WI38 (cell line): ENCODE measurements at regions not wholly inside any gene's neighbourhood (a gene's known extent, or its start where the extent isn't known, plus 50 kb on each side); places are given as distances from the start of the nearest gene placed in this dataset.

Source experiments
- H3K4me3 ChIP-seq: 2 replicates; pipeline ENCODE4 v1.5.1; 2011; ENCODE audit warnings: low read depth, mild to moderate bottlenecking, control low read depth, low read length
- TF ChIP-seq, protein P1 (sequence below): IDR thresholded peaks from 2 replicates; pipeline ENCODE4 v1.5.1; 2012; ENCODE audit warnings: low read depth, mild to moderate bottlenecking, control low read depth, low read length

DNA sequence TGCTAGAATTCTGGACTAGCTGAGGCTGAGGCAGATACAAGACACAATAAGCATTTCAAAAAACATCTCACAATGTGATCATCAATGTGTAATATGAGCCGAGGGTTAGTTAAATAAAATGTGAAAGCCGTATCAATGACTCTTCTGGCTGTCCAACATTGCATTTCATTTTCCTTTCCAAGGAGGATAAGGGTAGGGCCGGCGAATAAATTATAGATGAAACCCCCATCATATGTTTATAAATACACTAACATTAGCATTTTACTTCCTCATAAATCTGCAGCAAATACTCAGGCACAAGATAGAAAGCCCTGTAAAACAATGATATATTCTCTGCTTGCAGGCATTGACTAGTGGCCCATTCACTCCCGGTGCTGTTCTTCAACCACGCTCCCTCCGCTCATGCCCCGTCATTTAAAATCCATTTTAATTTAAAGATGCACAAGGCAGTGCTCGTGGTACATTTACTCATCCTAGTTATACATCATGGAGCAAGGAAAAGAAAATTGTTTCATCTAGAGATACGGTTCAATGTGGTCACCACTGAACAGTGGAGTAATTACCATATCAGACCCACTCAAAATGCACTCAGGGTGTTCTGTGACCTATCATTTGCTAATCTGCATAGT, 59.9 kb upstream of the RCN1 start:
- no peak overlapping the region for H3K4me3 ChIP-seq
- TF ChIP-seq, protein P1, sequence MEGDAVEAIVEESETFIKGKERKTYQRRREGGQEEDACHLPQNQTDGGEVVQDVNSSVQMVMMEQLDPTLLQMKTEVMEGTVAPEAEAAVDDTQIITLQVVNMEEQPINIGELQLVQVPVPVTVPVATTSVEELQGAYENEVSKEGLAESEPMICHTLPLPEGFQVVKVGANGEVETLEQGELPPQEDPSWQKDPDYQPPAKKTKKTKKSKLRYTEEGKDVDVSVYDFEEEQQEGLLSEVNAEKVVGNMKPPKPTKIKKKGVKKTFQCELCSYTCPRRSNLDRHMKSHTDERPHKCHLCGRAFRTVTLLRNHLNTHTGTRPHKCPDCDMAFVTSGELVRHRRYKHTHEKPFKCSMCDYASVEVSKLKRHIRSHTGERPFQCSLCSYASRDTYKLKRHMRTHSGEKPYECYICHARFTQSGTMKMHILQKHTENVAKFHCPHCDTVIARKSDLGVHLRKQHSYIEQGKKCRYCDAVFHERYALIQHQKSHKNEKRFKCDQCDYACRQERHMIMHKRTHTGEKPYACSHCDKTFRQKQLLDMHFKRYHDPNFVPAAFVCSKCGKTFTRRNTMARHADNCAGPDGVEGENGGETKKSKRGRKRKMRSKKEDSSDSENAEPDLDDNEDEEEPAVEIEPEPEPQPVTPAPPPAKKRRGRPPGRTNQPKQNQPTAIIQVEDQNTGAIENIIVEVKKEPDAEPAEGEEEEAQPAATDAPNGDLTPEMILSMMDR: no peak

DNA sequence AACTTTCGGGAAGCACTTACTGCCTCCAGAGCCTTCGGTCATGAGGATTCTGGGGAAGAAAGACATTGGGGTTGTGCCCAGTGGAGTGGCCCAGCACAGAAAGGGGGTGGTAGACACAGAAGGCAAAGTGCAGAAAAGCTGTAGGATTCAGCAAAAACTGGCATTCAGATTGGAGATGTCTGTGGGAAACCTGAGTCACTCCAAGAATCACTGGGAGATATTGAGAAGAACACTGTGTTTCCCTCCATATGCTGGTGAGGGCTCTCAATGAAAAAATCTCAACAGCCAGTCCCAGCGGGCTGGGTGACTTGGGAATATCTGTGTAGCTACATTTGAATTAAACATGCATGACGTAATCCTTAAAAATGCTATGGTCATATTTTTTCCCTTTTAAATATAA, 61.2 kb upstream of the RCN1 start:
- no peak overlapping the region for H3K4me3 ChIP-seq
- TF ChIP-seq, protein P1: no peak

DNA sequence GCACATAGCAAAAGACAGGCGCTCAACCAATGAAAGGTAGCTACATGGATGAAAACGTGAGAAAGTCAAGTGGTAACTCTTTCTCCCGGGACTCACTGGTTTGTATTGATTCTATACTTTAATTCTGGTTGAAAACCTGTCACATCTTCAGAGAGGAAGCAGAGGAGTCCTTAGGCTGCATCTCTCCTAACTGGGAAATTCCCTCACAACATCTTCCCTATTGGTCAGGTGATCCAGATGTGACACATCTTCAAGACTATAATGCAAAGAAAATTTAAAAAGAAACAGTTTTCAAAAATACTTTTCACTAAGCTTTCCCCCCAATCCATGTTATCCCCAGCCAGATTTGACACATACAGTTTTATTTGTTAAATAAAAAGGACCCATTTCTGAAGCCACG, 62.7 kb upstream of the RCN1 start:
- no peak overlapping the region for H3K4me3 ChIP-seq
- TF ChIP-seq, protein P1: no peak

DNA sequence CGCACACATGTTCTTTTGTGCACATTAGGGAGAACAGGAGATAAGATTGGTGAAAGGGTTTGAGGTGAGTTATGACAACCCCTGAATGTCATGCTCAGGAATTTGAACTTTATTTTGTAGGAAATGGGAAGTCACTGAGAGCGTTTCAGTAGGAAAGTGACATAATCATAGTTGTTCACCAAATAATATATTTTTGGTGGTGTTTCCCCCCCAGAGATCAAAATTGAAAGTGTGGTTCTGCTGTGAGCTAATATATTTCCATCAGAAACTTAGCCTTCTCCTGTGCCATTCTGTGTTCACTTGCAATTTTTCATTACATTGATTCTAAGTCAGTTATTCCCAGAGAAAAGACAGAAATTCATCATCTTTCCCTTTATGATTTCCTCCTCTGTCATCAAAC, 64.1 kb upstream of the RCN1 start:
- TF ChIP-seq, protein P1: no peak

DNA sequence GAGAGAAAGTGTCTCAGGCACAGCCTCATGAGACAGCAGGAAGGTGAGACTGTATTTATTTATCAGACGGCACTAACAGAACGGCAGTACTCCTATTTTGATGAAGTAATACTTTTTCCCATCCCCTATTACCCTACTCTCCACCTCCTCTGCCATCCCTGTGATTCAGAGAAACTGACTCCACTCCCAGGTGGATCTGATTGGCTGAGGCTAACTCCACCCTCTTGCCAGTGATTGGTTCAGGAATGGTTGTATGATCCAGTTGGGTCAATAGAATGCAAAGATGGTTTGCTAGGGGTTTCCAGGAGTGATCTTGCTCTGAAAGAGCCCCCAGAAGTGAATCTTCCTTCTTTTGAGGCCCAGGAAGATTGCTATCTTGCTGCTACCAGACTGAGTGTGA, 65.9 kb upstream of the RCN1 start:
- TF ChIP-seq, protein P1: no peak
- no peak overlapping the region for H3K4me3 ChIP-seq

More for the DNA sequence above, 64.1 kb upstream of the RCN1 start:
- H3K4me3 ChIP-seq: no peak overlapping the region

DNA sequence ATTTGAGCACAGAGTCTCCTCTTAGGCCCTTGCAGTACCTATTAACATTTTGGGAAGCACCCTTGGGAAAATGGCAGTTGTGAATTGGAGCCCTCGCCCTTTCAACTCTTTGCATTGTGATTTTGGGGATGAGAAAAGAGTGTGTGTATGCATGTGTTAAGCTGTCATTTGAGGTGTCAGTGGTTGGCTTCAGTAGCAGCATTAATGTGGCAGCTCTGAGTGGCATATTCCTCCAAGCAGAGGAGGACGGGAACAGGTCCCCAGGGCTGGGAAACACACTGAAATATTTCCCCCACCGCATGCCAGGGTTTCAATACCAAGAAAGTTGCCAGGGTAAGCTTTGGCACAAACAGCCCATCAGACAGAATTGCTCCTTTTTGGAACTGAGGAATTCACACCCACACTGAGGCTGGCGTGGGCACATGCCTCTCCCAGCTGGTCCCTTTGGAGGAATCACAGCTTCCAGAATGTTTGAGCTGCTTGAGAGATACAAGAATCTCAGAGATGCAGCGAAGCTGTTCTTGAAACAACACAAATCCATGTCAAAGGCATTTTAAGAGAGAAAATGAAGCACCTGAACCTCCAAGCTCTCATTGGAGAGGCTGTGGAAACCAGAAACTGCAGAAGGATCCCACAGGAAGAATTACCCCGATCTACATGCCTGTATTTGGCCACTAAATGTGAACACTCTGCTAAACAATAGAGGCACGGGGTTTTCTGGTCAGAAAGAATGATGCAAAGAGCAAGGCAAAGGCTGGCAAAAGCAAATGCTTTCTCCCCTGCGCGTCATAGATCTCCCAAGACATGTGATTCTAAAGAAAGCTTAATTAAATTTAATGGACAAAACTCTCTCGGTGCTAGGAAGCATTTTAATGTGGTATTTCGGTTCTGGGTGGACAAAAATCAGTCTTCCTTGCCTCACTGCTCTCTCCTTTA, 67.2 kb upstream of the RCN1 start:
- H3K4me3 ChIP-seq: no peak overlapping the region
- TF ChIP-seq, protein P1: no peak

DNA sequence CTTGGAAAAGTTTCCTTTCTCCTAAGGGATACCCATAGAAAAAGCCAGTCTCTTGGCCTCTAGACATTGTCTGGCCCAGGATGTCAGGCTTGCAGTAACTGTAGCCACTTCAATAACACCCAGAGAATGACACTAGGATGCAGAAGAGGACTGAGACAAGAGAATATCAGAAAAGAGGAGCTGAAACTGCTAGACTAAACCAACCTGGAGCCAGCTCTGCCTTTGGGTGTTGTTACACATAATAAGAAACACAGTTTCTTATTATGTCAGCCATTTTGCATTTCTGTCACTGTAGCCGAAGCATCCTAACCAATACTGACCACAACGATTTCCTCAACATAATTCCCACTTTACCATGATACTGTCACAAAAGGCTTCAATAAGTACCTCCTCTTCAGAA, 72.2 kb upstream of the RCN1 start:
- TF ChIP-seq, protein P1: no peak
- no peak overlapping the region for H3K4me3 ChIP-seq
